ENCODE measurements at regions not wholly inside any gene's neighbourhood (a gene's known extent, or its start where the extent isn't known, plus 50 kb on each side); places are given as distances from the start of the nearest gene placed in this dataset.
"Not testable (repeated sequence)": the region's sequence is repeated elsewhere in the genome, so short reads cannot be mapped to it uniquely, and the experiment has no call there.

DNA sequence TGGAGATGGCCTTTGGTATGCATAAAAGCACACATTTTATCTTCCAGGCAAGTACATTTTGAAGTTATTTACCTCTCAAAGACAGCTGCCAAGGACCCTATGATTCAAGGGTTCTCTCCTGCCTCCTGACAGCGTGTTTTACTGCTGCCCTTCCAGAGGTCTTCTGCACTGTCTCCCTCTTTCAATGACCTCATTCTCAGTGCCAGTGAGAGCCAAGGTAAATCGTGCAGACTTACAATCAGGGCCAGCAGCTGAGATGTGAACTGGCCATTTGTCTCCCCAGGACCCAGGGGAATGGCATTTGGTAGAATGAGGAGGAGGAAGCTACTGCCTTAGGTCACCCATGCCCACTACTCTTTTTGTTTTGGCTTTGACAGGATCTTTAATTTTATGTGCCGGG lies 84.2 kb upstream of the FGGY start:
- no peak for DNase-seq (ENCODE audit: low read depth)

DNA sequence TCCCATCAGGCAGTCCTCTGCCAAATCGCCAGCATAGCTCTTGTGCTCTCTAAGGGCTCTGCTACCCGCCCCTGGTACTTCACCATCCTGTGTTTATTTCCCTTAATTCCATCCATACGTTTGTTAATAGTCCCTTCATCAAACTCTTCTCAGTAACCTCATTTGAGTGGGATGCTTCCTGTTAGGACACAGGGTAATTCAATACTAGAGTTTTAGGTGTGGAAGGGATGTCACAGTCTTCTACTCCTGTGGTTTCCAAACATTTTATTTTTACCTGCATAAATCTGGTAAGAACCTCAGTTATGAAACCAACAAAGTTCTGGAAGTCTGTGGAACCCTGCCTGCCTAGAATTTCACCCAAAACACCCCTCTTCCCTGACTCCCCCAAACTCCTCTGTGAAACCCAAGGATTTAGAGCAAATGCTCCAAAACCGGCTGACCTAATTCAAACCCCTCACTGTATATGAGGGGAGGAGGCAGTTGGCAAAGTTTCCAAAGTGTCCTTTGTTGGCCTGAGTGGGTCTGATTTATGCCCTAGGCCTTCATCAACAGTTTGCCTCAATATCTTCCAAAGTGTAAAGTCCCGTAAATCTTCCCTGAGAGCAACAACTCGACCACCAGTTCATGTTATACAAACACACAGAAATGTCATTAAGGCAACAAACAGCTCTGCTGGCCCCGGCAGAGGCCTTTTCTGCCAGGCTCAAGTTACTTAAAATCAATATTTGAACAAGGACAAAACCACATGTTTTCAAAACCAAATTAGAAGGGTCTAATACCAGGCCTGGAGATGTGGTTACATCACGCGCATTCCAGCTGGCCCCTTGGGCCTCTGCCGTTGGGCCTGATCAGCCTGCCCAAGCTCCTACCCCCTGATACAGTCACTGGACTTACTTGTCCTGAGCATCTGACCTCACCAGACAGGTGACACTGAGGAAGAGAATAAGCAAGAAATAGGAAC lies 82.4 kb upstream of the FGGY start:
- no peak for DNase-seq (ENCODE audit: low read depth)

DNA sequence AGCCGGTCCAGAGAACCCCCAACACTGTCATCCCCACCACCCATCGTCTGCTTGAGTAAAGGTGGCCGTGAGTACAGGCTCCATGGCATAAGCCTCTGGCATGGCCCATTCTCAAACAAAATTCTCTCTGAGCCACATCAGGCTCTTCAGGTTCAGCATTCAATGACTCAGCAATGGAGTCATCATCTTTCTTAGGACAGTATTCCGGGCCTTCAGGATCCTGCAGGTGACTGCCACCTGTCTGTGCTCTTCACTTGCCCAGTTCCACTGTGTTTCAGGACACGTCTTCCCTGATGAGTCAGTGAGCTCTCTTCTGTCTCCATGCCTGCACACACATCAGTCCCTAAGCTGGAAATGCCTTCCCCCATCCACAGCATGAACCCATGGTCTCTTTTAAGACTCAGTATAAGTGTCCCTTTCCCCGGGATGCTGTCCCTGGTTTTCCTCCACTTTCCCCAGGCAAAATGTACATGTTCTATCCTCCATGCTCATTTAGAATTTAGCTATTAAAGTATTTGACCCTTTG lies 81.1 kb upstream of the FGGY start:
- DNase-seq (ENCODE audit: low read depth): no peak

DNA sequence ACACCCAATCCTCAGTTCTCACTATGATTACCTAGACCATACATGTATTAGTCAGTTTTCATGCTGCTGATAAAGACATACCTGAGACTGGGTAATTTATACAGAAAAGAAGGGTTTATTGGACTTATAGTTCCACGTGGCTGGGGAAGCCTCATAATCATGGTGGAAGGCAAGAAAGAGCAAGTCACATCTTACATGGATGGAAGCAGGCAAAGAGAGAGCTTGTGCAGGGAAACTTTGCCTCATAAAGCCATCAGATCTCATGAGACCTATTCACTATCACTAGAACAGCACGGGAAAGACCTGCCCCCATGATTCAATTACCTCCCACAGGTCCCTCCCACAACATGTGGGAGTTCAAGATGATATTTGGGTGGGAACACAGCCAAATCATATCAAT lies 79.5 kb upstream of the FGGY start:
- not testable (repeated sequence) for DNase-seq (ENCODE audit: low read depth)

DNA sequence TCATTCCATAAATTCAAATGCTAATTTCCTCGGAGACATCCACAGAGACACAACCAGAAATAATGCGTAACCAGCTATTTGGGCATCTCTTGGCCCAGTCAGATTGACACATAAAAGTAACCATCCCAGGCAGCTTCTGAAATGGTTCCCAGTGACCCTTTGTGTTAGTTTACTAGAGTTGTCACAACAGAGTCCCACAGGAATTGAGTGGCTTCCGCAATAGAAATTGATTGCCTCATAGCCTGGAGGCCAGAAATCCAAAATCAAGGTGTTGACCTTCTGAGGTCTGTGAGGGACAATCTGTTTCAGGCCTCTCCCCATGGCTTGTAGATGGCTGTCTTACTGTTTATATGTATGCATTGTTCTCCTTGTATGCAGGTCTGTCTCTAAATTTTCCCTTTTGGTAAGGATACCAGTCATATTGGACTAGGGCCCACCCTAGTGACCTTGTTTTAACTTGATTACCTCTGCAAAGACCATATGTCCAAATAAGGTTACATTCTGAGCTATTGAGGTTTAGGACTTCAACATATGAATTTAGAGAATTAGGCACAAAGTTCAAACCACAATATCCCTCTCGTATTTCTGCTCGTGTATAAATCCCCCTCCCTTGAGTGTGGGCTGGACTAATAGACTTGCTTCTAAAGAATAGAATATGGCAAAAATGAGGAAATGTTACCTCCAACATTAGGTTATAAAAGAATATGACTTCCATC lies 78.2 kb upstream of the FGGY start:
- no peak for DNase-seq (ENCODE audit: low read depth)

DNA sequence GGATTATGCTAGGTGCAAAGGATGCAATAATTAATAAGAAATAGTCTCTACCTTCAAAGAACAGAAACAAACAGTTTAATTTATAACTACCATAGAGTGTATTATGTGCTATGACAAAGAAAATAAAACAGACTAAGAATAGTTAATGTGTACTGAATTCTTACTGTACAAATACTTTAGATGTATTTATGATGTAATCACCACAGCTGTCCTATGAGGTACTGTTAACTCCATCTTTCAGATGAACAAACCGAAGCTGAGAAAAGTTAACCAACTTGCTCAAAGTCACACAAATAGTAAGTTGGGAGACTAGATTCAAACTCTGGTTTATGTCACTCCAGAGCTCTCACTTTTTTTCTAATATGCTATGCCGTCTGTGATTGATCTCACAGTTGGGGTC lies 77.0 kb upstream of the FGGY start:
- DNase-seq (ENCODE audit: low read depth): no peak

DNA sequence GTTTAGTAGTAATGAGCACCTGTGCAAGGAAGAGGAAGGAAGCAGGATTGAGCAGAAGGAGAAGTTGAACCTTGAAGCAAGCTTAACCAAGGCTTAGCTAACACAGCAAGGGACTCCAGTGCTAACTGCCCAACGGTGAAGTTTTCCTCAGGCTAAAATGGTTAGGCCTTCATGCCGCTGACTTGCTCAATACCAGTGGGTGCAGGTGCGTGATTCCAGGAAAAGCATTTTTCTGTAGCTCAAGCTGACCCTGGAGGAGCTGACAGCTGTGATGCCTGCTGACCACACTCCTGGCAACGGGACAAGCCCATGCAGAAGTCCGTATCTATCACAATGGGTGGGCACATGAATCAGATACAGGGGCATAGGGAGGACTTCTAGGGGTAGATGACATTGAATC lies 76.5 kb upstream of the FGGY start:
- DNase-seq (ENCODE audit: low read depth): no peak

DNA sequence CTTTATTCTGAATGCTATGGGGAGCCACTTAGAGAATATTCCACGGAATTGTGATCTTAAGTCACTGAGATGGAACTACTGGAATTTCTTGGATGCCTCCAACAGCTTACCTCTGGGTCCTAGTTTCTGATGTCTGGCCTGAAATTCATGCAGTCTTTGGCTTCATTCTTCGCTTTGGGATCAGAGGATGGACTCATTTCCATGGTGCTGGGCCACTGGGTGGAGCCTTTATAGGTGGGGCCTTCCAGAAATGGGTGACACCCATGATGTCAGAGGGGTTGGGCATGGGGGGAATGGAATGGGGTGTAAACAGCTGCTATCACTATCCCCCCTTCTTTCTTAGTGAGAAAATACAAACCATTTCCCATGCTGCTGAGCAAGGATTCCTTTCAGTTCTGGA lies 73.7 kb upstream of the FGGY start:
- no peak for DNase-seq (ENCODE audit: low read depth)

DNA sequence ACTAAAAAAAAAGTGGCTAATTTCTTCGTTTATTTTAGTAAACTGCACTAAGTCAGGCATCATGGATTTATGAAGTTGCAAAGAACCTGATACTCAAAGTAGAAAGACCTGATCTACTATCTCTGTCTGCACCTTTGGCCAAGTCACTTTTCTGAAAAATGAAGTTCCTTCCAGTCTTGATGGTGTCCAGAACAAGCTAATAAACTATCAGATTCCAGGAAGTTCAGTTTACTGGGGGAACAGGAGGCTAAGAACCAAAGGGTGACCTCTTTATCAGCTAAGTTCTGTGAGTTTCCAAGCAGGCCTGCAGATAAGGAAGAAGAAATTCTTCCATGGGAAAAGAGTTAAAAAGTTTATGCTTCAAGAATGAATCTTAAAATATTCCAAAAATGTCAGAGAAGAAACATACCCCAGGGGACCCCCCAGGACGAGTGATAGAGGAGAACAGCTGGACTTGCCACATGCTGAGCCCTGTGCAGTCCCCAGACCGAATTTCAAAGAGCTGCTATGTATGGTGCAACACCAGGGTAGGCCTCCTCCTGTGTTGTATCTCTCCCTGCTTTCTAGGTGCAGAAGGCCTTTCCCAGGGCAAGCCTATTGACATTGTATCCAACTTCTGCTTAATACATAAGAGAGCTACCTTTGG lies 72.8 kb upstream of the FGGY start:
- DNase-seq (ENCODE audit: low read depth): no peak

DNA sequence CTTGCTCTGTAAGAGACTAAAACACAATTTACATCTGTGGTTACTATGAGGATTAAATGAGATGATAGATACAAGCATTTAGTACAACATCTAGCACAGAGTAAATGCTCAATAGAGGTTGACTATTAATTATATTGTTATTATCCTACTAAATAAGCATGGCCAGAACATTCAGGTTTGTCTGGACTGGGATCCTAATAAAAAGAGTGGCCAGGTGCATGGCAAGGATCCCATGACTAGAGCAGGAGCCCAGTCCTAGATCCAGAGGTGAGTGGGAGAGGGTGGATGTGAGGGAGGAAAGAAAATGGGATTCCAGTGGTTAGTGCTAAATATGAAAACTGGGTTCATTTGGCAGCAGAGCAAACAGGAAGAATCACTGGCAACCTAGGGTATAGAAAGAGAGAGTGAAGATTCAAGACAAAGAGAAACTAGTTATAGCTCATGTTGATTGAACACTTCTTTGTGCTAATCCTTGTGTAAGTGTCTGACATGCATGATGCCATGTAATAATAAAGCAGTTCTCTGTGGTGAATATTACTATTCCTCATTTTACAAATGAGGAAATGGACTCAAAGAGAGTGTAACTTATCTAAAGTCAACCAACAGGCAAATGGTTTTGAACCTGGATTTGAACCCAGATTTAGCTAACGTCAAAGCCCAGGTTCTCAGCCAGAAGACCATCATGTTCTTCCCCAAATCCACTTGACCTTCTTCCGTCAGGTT lies 71.1 kb upstream of the FGGY start:
- DNase-seq (ENCODE audit: low read depth): no peak

DNA sequence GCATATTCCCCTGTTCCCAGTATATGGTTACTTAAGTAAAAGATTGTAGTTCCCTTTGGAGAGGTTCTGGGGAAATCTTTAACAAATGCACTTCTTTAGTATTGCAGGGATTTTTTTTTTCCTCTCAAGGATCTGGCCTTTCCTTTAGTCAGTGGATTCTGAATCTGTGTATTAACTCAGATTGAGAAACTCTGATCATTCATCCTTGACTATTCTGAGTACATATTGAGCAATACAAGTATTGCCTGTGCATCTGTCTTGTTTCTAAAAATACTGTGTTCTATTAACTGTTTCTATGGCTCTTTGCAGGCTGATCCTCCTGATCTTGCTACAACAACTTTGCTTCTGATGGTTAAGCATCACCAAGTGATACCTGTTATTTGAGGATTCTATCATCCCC lies 67.8 kb upstream of the FGGY start:
- DNase-seq (ENCODE audit: low read depth): no peak

DNA sequence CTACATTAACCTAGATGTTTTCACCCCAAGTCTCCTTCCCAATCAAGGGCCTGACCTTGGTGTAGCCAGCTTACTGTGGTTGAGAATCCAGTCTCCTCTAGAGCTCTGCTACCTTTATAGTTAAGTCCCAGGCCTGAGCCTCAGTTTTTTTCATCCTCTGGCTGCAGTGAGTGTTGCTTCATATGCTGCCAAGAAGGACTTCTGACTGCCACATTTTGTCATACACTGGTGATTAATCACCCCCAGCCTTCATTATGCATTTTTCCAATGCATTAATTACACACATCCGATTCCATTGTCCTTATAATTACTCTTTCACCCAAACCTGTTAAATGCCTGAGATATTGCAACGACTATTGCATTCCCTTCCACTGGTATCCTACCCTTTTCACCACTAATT lies 66.3 kb upstream of the FGGY start:
- no peak for DNase-seq (ENCODE audit: low read depth)

DNA sequence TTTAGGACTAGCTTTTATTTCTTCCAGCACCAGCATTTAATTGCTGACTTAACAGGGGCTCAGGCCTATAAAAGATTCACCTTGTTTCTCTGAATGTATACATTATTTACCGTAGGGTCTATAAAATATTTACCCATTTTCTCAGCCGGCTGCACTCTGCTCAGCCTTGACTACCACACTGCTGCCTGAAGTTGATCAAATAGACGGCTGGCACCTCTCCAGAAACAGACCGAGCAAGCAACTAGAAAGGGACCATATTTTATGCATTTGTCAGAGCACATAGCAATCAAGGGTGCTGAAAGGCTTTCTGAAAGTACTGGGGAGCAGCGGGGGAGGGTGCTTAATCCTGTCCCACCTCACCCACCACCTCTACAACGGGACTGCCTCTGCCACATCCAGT lies 64.7 kb upstream of the FGGY start:
- DNase-seq (ENCODE audit: low read depth): no peak

DNA sequence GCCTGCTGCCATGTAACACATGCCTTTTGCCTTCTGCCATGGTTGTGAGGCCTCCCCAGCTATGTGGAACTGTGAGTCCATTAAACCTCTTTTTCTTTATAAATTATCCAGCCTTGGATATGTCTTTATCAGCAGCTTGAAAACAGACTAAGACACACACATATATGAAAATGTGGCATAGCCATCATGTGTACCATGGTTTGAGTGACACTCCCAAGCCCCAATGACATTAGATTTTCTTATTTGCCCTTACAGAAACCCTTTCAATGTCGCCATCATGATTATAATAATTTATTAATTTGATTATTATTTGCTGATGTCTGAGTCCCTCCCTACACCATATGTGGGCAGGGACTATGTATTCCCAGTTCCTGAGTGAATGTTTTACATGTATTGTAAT lies 63.5 kb upstream of the FGGY start:
- no peak for DNase-seq (ENCODE audit: low read depth)

DNA sequence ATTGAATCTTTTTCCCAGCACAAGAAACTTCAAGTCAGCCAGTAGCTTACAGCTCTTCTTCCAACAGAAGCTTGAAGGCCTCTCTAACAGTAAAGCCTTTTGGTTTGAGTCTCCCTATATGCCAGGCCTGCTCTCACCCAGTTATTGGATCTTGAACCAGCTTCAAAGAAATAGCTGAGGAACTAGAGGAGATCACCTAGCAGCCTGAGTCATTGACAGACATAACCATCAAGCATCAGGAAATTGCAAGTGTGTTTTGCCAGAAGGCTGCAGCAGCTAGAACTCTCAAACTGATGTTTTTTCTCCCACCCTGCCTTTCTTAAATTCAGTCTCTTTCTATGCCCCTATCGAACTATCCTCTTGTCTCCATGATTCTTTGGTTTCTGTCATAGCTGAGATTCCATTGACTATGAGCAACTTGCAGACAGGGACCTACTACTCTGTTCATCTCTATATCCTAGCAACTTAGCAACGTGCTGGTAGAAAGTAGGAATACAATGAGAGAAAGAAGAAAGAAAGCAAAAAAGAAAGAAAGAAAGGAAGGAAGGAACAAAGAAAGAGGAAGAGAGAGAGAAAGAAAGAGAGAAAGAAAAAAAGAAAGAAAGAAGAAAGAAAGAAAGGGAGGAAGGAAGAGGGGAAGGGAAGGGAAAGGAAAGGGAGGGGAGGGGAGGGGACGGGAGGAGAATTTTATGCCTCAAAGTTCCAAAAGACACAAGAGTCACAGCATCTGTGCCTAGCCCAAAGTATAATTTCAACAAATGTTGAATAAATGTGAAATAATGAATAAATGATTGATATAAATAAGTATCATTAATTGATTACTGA lies 60.0 kb upstream of the FGGY start:
- DNase-seq (ENCODE audit: low read depth): no peak

DNA sequence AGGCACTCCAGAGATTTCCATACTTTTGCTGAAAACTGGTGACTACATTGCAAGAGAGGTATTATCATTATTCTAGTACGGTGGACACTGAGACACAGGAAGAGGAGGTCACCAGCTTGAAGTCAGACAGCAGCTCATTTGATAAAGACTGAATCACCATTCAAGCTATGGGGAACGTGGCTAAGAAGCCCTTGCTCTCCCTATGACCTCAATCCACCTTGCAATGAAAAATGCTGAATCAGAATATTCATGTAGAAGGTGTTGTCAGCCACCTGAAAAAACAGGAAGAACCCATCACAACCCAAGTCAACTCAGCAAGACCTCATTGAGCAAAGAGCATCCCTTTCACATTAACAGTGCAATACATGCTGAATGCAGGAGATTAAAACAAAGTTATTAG lies 59.0 kb upstream of the FGGY start:
- no peak for DNase-seq (ENCODE audit: low read depth)

DNA sequence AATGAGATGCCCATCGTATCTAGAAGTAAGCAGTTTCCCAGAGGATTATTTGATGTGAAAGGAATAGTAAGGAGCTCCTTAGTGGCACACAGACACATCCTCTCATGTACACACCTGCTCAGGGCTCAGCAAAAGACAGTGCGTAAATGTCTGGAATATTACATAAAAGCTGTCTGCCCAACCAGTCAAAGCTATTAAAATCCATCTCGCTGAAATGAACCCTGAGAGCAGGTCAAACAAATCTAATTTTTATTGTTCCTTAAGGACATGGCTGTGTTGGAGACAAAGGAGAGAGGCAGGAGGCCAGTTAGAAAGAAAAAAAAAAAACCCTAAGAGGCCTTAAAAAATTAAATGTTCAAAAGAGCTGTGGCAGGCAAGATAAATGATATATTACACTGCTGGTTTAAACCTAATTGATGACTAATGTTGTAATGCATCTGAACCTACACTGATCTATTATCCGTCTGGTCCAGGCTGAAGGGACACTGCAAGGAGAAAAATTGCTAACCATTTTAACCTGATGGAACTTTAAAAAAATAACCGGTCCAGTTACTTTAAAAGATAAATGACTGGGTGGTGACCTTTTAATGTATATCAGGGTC lies 58.5 kb upstream of the FGGY start:
- no peak for DNase-seq (ENCODE audit: low read depth)

DNA sequence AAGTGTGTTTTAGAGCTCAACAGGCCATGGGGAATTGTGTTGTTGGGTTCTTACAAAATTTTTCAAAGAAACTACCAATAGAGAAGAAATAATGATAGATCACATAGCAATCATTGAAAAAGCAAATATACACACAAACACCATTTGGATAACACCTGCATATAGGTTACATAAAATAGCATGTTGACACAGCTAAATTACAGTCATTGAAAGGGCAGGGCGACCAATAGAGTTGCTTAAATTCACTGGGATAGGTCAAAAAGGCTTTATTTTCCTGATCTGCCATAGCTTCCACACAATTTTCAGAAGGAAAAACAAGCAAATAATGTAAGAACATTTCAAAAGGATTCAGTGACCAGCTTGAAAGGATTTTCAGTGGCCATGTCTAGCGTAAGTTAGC lies 57.9 kb upstream of the FGGY start:
- no peak for DNase-seq (ENCODE audit: low read depth)

DNA sequence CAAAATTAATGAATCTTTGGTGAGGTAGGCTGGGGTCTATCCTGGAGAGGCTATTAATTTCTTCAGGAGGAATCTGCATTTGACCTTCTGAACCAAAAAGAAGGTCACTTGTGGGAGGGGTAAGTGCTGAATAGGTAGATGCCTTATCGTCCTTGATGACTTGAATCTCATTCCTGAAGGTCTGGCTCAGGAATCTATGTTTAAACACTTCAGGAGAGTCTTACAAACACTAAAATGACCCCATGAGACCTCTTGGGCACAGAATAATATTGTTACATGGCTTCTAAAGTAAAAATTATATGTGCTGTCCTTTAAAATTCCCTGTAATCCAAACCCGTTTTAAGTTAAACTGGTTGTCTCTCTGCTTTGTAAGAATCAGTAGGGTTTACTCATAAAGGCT lies 55.0 kb upstream of the FGGY start:
- DNase-seq (ENCODE audit: low read depth): no peak

DNA sequence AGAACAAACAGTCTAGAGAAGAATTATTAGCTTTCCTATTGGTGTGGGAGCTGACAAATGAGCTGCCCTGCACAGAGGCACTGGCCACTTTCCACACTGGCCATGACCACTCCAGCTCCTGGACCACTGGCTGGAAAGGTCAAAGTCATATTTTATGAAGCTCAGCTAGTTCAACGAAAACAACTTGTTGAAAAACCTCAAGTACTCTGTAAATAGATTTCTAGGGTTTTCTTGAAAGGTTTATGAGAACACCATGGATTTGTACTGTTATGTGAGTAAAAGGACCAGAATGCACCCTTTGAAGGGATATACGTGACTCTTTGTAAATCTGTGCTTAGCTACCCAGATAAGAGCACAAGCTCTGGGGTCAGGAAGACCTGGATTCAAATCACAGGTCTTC lies 54.5 kb upstream of the FGGY start:
- DNase-seq (ENCODE audit: low read depth): no peak

DNA sequence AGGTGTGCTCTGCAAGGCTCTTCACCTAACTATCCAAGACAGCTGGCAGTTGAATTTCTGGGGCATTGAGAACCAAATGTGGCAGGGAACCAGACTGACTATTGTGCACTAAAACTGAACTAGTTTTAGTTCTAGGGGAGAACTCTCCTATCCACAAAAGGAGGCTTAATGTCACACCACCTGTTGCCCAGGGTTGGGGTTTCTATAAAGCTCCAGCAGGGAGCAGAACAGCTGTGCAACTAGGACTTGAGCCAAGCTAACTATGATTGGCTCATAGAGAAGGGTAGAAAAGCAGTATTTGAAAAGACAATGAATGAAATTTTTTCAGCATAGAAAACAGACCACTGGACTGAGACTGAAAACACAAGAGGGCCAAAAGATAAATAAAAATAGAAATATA lies 53.3 kb upstream of the FGGY start:
- no peak for DNase-seq (ENCODE audit: low read depth)

Measured in stimulated activated CD8-positive, alpha-beta memory T cell treated with anti-CD3 and anti-CD28 coated beads, Interleukin-15, amount 100 ng/mL, for 1 hour (primary cell).